Right forelimb (tissue), 1 donor: ENCODE measurements at regions not wholly inside any gene's neighbourhood (a gene's known extent, or its start where the extent isn't known, plus 50 kb on each side); places are given as distances from the start of the nearest gene placed in this dataset.

ENCODE experiments used
- DNase-seq: peaks from one replicate; pipeline ENCODE4 v3.0.0-alpha.2; 2018

- DNase-seq = no peak
Observed at GRCh38 chr6:153873541-153873940, 165.5 kb upstream of the OPRM1 start.

DNA sequence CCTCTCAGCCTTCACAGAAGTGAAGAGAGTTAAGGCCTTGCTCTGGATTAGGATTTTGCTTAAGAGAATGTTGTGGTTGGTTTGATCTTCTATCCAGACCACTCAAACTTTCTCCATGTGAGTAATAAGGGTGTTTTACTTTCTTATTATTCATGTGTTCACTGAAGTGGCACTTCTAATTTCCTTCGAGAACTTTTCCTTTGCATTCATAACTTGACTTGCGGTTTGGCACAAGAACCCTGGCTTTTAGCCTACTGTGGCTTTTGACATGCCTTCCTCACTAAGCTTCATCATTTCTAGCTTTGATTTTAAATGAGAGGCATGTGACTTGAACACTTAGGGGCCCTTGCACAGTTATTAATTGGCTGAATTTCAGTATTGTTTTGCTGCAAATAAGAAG lies 166.1 kb upstream of the OPRM1 start:
- DNase-seq = no peak

GRCh38 chr6:153862927-153863326 lies 176.1 kb upstream of the OPRM1 start:
- DNase-seq = no peak

DNA sequence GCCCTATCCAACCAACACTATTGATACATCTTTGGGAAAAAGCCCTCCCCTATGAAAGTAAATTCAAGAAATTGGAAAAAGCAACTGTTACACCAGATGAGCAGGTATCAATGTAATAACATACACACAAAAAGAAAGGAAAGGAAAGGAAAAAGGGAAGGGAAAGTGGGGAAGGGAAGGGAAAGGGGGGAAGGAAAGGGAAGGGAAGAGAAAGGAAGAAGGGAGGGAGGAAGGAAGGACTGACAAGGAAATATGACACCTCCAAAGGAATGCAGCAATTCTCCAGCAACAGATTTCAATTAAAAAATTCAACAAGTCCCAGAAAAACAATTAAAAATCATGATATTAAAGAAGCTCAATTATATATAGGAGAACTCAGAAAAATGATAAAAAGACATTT lies 176.9 kb upstream of the OPRM1 start:
- no peak for DNase-seq

DNA sequence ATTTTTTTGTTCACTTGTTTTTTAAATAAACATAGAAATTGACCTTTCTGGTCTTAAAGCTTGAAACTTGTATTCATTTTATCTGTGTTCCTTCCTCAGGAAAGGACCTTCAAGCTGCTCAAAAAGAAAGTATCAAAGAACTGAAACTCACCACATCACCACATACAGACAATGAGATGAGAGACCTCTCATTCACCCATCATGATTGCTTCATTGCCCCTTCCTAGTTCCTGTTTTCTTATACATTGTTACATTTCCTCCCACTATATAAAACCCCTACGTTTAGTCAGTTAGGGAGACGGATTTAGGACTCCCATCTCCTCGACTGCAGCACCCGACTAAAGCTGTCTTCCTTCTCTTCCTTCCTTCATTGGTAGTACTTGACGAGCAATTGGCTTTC lies 180.5 kb upstream of the OPRM1 start:
- no peak for DNase-seq

DNA sequence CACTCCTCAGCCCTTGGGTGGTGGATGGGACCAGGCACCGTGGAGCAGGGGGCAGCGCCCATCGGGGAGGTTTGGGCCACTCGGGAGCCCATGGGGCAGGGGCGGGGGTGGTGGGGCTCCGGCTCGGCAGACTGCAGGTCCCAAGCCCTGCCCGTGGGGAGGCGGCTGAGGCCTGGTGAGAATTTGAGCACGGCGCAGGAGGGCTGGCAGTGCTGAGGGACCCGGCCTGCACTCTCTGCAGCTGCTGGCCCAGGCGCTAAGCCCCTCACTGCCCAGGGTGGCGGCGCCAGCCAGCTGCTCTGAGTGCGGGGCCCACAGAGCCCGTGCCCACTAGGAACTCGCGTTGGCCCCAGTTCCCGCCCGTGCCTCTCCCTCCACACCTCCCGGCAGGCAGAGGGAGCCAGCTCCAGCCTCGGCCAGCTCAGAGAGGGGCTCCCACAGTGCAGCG lies 182.1 kb upstream of the OPRM1 start:
- no peak for DNase-seq

DNA sequence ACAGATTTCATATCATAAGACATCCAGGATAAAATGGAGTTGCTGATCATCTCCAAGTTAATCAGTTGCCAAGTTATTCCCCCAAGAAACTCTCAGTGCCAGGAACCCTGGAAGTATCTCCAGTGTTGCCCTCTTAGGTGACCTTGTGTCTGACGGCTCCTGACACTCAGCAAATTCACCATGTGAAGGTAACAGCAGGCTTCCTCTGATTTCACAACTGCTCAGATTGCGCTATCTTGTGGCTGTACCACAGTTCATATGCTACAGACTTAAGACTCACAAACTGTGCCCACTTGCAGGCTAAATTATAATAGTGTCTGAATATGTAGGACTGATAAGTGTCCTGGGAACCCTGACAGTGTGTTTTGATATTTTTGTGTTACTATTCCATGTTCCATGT lies 186.6 kb upstream of the OPRM1 start:
- DNase-seq = no peak

DNA sequence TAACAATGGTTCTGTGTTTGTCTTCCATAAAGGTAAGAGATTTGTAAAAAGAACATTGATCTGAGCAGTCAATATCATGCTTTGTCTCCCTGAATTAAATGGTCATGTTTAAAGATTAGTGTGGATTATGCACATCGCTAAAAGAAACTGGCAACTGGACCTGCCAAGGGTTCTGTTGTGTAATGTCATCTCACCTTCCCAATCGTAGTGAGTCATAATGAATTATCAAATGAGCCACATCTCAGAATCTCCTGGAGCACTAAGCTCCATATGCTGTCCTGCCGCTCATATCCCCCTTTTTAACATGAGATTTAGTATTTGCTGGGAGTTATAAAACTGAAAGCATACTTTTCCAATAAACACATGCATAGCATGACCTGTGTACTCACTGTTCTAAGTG lies 187.0 kb upstream of the OPRM1 start:
- no peak for DNase-seq

DNA sequence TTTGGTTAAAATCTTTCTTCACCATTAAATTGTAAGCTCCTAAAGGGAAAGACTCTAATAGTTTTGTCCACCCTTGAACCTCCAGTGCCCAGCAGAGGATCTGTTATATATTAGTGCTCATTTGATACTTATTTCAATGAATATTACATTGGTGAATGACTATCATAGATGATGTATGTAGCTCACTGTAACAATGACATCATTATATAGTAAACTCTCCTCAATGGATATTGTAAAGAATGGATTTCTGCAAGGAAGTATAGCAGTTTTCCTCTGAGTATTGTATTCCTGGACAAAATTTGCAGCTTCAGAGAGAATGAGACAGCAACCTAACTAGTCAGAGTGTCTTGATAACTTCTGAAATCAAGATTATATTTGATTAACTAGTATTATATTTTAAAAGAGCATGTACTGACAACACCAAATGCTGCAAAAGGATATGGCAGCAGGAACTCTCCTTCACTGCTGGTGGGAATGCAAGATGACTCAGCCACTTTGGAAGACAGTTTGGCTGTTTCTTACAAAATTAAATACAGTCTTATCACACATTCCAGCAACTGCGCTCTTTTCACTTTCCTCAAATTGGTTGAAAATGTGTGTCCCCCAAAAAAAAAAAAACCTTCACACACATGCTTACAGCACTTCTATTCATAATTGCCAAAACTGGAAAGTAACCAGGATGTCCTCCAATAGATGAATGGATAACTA lies 189.8 kb upstream of the OPRM1 start:
- no peak for DNase-seq

DNA sequence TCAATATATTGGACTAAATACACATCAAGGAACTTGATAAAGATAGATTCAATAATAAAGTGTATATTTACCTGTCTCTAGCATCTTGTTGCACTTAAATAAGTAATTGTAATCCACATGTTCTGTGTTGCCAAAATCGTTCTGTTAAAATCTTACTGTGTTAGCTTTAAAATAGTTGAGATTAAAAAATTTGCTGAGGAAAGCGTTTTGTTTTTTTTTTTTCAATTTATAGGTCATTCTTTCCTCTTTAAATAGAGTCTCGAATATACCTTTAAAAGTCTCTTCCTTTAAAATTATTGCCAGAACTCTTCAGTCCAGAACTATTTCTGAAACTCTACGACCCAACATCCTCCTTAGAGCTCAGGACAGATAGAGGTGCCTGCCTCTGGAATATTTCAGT lies 195.6 kb upstream of the OPRM1 start:
- no peak for DNase-seq

DNA sequence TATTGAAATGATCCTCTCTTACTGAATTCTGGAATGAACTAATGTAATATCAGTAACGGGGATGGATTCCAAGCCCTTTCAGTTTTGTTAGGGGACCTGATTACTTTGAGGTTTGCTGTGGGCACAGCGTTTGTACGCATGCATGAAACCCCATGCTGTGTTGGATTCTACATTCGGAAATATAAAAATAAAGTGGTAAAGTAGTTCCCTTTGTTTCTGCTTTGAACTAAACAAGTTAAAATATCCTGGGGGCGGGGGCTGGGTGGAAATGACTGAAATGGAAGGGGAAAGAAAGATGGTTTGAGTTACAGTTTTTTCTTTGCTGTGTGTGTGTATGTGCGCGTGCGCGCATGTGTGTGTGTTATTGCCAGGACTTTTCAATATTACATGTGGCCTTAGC lies 196.5 kb upstream of the OPRM1 start:
- DNase-seq = no peak

- no peak for DNase-seq
Observed at GRCh38 chr6:153840039-153840850, 198.8 kb upstream of the OPRM1 start.

DNA sequence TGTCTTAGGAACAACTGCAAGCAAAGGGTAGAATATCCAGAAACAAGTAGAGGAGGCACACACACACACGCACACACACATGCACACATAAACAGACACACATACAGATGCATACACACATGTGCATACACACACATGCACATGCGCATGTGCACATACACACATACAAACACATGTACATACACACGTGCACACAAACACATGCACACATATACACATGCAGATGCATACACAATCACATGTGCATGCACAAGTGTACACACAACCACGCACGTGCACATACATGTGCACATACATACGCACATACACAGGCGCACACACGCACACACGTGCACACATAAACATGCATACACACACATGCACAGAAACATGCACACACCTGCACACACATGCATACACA lies 206.5 kb upstream of the OPRM1 start:
- DNase-seq = no peak

- DNase-seq = no peak
Observed at GRCh38 chr6:153831350-153832078, 207.5 kb upstream of the OPRM1 start.

GRCh38 chr6:153817173-153817572 lies 221.9 kb upstream of the OPRM1 start:
- no peak for DNase-seq

DNA sequence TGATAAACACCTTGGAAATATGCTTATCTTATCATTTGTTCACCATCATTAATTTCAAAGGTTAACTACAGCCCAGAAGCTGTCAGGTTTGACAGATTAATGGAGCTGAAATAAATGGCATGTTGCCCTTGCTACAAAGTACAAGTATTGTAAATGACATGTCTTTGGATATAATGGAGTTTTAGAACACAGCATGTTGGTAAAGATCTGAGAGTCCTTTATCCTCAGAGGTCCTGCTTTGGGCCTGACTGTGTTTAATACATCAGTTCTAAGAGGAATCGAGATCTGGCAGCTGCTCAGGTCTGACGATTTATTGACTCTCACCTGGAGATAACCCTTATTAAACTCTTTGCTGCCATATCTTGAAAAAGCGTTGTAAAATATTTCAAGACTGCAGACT lies 222.7 kb upstream of the OPRM1 start:
- DNase-seq = no peak

- DNase-seq = no peak
Observed at GRCh38 chr6:153814136-153814535, 224.9 kb upstream of the OPRM1 start.

- DNase-seq = no peak
Observed at GRCh38 chr6:153804755-153805330, 234.2 kb upstream of the OPRM1 start.

GRCh38 chr6:153801917-153802316 lies 237.1 kb upstream of the OPRM1 start:
- no peak for DNase-seq

DNA sequence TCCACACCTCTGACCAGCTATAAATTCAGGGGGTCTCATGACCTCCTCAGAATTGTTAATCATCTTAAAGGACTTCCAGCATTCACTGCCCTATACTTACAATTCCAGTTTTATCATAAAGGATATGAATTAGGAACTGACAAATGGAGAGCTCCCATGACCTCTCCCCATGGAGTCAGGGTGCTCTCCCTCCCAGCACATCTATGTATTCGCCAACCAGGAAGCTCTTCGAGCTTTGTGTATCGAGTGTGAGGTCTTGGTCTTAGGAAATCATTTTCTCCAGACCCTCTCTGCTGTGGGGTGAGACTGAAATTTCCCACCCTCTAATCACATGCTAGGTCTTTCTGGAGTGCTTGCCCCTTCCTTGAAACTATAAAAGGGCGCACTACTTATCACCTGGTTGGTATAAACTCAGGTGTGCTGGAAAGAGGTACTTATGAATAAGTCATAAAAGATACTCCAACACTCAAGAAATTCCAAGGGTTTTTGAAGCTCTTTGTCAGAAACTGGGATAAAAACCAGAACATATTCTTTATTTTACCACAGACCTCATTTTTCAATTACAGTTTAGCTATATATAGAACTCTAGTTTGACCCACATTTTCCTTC lies 238.4 kb upstream of the OPRM1 start:
- no peak for DNase-seq

DNA sequence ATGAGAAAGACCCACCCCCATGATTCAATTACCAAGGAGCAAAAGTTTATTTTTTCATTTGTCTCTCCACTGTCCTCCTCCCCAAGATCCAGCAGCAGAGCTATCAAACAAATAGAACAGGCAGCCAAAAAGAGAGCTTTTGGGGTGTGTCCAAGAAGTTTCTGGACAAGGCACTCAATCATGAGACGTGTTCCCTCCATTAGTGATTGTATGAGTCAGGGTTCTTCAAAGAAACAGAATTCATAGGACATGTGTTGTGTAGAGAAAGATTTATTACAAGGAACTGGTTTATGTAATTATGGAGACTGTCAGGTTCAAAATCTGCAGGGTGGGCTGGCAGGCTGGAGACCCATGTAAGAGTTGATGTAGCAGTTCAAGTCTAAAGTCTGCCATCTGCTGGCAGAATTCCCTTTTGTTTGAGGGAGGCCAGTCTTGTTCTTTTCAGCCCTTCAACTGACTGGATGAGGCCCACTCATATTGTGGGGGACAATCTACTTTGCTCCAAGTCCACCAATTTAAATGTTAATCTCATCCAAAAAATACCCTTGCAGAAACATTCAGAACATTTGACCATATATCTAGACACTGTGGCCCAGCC lies 248.1 kb upstream of the OPRM1 start:
- no peak for DNase-seq

DNA sequence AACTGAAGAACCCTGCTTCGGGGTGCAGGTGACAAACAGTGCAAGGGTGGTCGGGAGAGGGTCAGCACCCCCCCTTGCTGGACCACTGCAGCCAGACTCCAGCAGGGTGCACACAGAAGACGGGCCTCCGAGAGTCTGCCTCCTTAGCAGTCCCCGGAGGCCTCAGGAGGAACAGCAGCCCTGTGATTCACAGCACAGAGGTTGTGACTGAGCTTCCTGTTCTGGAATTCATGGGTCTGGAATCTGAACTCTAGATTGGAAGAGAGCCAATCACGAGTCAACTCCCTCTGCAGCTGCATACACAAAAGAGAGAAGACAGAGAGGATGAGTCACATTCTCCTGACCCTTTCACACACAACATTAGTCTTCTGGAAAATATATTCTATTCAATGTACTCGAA lies 249.0 kb upstream of the OPRM1 start:
- DNase-seq = no peak

- no peak for DNase-seq
Observed at GRCh38 chr6:153787341-153787606, 251.8 kb upstream of the OPRM1 start.
